ENCODE measurements at regions not wholly inside any gene's neighbourhood (a gene's known extent, or its start where the extent isn't known, plus 50 kb on each side); places are given as distances from the start of the nearest gene placed in this dataset.
"Not testable (repeated sequence)": the region's sequence is repeated elsewhere in the genome, so short reads cannot be mapped to it uniquely, and the experiment has no call there.

DNA sequence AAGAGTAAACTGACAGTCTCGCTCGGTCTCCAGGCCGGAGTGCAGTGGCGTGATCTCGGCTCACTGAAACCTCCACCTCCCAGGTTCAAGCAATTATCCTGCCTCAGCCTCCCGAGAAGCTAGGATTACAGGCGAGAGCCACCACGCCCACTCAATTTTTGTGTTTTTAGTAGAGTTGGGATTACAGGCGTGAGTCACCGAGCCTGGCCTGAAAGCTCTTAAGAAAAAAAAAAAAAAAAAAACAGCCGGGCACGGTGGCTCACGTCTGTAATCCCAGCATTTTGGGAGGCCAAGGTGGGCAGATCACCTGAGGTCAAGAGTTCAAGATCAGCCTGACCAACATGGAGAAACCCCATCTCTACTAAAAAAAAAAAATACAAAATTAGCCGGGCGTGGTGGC, 55.3 kb upstream of the THOC2 start:
- DNase-seq (ENCODE audit: low read depth in 1 of 2, low spot score in 1 of 2); in situ Hi-C loops (cut with HindIII; ENCODE audit: low pct_unique_long_range_greater_than_20kb, low sequenced_read_pairs): not testable (repeated sequence)

GRCh38 chrX:123788744-123789143, 55.9 kb upstream of the THOC2 start:
- no peak for TF ChIP-seq JUND (IDR thresholded peaks at IDR 0.05; ENCODE audit: low read depth)
- in situ Hi-C loops (cut with HindIII; ENCODE audit: low pct_unique_long_range_greater_than_20kb, low sequenced_read_pairs): no loop called here

GRCh38 chrX:123797543-123798447, 62.1 kb upstream of the XIAP start:
- in situ Hi-C loops (cut with HindIII; ENCODE audit: low pct_unique_long_range_greater_than_20kb, low sequenced_read_pairs): no loop called here
- TF ChIP-seq JUND (IDR thresholded peaks at IDR 0.05; ENCODE audit: low read depth): no peak
- no peak for DNase-seq (ENCODE audit: low read depth in 1 of 2, low spot score in 1 of 2)

More at GRCh38 chrX:123788744-123789143, 55.9 kb upstream of the THOC2 start:
- no peak for DNase-seq (ENCODE audit: low read depth in 1 of 2, low spot score in 1 of 2)

DNA sequence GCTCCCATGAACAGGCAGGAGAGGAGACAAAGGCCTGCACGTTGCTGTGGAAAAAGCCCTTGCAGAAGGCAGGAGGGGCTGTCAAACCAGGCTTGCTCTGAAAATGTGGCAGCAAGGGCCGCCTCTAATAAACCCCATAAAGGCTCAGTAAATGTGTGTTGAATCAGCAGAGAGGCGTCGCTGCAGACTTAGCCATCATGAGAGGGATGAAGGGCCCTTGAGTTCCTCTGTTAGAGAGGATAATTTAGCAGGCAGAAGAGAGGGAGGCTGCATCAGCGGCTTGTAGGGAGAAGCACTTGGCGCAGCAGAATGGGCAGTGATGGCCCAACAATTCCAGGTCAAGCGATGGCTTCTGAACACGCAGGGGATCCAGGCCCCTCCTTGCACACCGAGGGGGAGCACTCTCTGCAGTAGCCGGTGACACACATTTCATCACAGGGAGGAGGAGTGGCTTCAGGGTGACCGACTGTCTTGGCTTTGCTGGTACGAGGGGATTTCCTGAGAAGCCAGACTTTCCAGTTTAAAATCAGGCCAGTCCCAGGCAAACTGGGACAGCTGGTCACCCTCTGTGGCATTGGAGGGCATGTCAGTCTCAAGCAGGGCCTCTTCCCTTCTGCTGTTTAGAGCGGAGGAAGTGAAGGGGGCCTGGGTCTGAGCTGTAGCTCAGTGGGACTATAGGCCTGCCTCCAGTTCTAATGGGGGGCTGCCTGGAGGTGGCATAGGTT, 61.0 kb upstream of the XIAP start:
- in situ Hi-C loops (cut with HindIII; ENCODE audit: low pct_unique_long_range_greater_than_20kb, low sequenced_read_pairs); DNase-seq (ENCODE audit: low read depth in 1 of 2, low spot score in 1 of 2): not testable (repeated sequence)

GRCh38 chrX:123801901-123802300, 58.0 kb upstream of the XIAP start:
- no peak for DNase-seq (ENCODE audit: low read depth in 1 of 2, low spot score in 1 of 2)
- TF ChIP-seq JUND (IDR thresholded peaks at IDR 0.05; ENCODE audit: low read depth): no peak
- in situ Hi-C loops (cut with HindIII; ENCODE audit: low pct_unique_long_range_greater_than_20kb, low sequenced_read_pairs): no loop called here

DNA sequence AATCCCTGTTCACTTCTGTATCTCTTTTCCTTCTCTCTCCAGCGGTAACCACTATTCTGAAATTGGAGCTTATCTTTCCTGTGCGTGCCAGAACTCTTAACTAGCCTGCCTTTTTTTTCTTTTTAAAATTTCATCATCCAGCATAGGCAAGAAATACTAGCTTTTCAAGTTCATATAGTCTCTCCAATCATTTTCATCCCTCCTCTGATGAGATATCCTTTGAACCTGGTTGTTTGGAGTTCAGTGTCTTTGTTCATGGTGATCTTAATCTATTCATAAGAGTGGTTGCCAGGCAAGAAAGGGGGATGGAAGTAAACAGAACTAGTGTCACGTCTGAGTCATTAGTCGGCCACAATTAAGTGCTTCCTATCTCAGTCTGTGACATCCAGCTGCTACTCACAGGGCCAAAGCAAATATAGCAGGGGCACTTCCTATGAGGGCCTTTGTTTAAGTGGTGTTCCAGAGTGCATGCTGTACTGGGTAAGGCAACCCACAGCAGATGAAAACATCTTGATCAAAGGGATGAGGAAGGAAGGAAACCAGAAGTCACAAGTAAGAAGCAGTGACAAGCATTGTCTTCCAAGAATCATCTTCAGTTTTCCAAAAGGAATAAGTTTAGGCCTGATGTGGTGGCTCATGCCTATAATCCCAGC, 56.4 kb upstream of the XIAP start:
- no peak for TF ChIP-seq JUND (IDR thresholded peaks at IDR 0.05; ENCODE audit: low read depth)
- in situ Hi-C loops (cut with HindIII; ENCODE audit: low pct_unique_long_range_greater_than_20kb, low sequenced_read_pairs): no loop called here
- DNase-seq (ENCODE audit: low read depth in 1 of 2, low spot score in 1 of 2): peak in 1 of 2 experiments; percentile 7

DNA sequence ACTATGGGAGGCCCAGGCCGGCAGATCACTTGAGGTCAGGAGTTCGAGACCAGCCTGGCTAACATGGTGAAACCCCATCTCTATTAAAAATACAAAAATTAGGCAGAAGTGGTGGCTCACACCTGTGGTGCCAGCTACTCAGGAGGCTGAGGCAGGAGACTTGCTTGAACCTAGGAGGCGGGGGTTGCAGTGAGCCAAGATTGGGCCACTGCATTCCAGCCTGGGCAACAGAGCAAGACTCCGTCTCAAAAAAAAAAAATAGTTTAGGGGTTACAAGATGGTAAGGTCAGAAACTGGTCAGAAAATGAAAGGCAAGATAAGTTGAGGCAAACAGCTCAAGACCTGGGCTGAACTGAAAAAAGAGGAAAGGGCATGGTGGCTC, 55.9 kb upstream of the XIAP start:
- in situ Hi-C loops (cut with HindIII; ENCODE audit: low pct_unique_long_range_greater_than_20kb, low sequenced_read_pairs); DNase-seq (ENCODE audit: low read depth in 1 of 2, low spot score in 1 of 2): not testable (repeated sequence)

DNA sequence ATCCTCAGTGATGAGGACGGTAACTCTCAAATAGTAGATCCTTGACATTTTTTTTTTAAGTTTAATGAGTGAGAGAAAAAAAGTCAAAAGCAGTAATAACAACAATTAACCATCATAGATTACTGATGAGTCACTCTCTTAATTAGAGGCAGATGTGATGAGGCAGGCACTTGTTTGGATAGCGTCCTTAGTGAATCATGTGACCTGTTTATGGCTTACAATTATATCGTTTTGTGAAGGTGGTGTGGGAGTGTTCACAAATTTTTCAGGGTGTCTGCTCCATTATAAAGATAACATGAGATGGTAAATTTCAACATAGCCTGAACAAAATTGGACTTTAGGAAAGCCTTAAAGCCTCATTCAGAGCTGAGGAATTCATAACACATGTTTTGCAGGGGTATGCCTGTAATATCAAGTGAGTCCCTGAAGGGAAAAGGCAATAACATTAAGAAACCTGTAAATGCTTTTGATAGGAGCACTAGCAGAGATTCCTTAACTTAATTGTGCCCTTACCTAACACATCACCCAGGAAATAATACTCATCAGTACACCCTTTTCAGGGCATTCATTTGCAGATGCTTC, 51.9 kb upstream of the XIAP start:
- in situ Hi-C loops (cut with HindIII; ENCODE audit: low pct_unique_long_range_greater_than_20kb, low sequenced_read_pairs): no loop called here
- no peak for DNase-seq (ENCODE audit: low read depth in 1 of 2, low spot score in 1 of 2)
- TF ChIP-seq JUND (IDR thresholded peaks at IDR 0.05; ENCODE audit: low read depth): no peak

DNA sequence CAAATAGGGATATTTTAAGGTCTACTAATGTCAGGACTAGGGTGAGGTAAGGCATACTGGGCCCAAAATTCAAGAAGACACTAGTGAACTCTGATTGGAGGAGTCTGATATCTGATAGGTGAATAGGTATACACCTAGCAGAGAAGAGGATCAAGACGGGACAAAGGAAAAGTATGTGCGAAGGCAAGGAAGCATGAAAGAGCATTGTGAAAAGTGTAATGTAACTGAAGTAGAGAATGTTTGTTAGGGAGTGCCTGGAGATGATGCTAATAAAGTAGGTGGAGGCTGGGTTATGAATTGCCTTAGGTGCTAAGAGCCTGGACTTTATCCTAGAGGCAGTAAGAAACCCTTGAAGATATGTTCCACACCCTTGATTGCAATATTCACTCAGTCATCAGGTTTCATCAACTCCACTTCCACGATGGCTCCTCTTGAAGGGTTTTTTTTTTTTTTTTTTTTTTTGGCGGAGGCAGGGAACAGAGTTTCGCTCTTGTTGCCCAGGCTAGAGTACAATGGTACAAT, 49.9 kb upstream of the XIAP start:
- no peak for DNase-seq (ENCODE audit: low read depth in 1 of 2, low spot score in 1 of 2)
- in situ Hi-C loops (cut with HindIII; ENCODE audit: low pct_unique_long_range_greater_than_20kb, low sequenced_read_pairs): no loop called here
- no peak for TF ChIP-seq JUND (IDR thresholded peaks at IDR 0.05; ENCODE audit: low read depth)

Measured in T47D (cell line).